CD14-positive monocyte (primary cell): ENCODE measurements at regions not wholly inside any gene's neighbourhood (a gene's known extent, or its start where the extent isn't known, plus 50 kb on each side); places are given as distances from the start of the nearest gene placed in this dataset.

Source experiments
- DNase-seq, 3 donors: peaks; one replicate each; pipeline ENCODE4 v3.0.0-alpha.2; 2011 to 2022
- H2AFZ ChIP-seq: 2 replicates; pipeline ENCODE4 v1.6.0; 2012; ENCODE audit warnings: mild to moderate bottlenecking, low read depth, low read length, inconsistent platforms; ENCODE audit not compliant: insufficient read depth, poor library complexity, severe bottlenecking
- H3K27ac ChIP-seq, 2 donors: 1 replicate in 1 of 2; 2 replicates in 1 of 2; pipeline ENCODE4 v1.5.1; 2012 to 2013; ENCODE audit warnings: low read length in 2 of 2, control low read depth in 1 of 2, inconsistent platforms in 1 of 2, low read depth in 1 of 2, mild to moderate bottlenecking in 1 of 2
- H3K27me3 ChIP-seq, 2 donors: one replicate each; pipeline versions ENCODE4 v1.6.0 to v1.6.1; 2011 to 2013; ENCODE audit warnings: low read length in 2 of 2; ENCODE audit not compliant: control insufficient read depth in 2 of 2, insufficient read depth in 2 of 2
- H3K36me3 ChIP-seq, 2 donors: replicated peaks in 1 of 2; 1 replicate in 1 of 2; 2 replicates in 1 of 2; pipeline versions ENCODE4 v1.5.1 to v1.6.1; 2012 to 2013; ENCODE audit warnings: low read length in 2 of 2, control low read depth in 1 of 2, inconsistent platforms in 1 of 2, mild to moderate bottlenecking in 1 of 2; ENCODE audit not compliant: insufficient read depth in 2 of 2, control insufficient read depth in 1 of 2
- H3K4me1 ChIP-seq, 2 donors: 1 replicate in 1 of 2; 2 replicates in 1 of 2; pipeline versions ENCODE4 v1.5.1 to v1.6.1; 2012 to 2013; ENCODE audit warnings: low read length in 2 of 2, control low read depth in 1 of 2, inconsistent platforms in 1 of 2, mild to moderate bottlenecking in 1 of 2, moderate library complexity in 1 of 2; ENCODE audit not compliant: insufficient read depth in 2 of 2, control insufficient read depth in 1 of 2
- H3K4me2 ChIP-seq: replicated peaks from 2 replicates; pipeline ENCODE3; 2012; ENCODE audit warnings: low read length, moderate library complexity, mild to moderate bottlenecking; ENCODE audit not compliant: poor library complexity, severe bottlenecking; ENCODE audit errors: extremely low read depth
- H3K4me3 ChIP-seq, 3 experiments: fragments of 200-600 bp in 1 of 3; sonication (generic) in 1 of 3; replicated peaks in 1 of 3; 1 replicate in 2 of 3; 2 replicates in 1 of 3; pipeline ENCODE4 v1.5.1; 2011 to 2013; ENCODE audit warnings: low read length in 3 of 3, mild to moderate bottlenecking in 3 of 3, control low read depth in 2 of 3, low read depth in 2 of 3, inconsistent platforms in 1 of 3, moderate library complexity in 1 of 3
- H3K79me2 ChIP-seq: 2 replicates; pipeline ENCODE4 v1.6.0; 2012; ENCODE audit warnings: mild to moderate bottlenecking, control low read depth, inconsistent platforms, low read length, moderate library complexity; ENCODE audit not compliant: insufficient read depth
- H3K9ac ChIP-seq: 2 replicates; pipeline ENCODE4 v1.6.0; 2017; ENCODE audit warnings: low read length, mild to moderate bottlenecking; ENCODE audit not compliant: insufficient read depth, poor library complexity, severe bottlenecking
- H3K9me3 ChIP-seq, 2 donors: replicated peaks in 1 of 2; 1 replicate in 1 of 2; 2 replicates in 1 of 2; pipeline versions ENCODE4 v1.5.1 to v1.6.1; 2012 to 2013; ENCODE audit warnings: low read length in 2 of 2, control low read depth in 1 of 2; ENCODE audit not compliant: control insufficient read depth in 1 of 2, insufficient read depth in 1 of 2
- H4K20me1 ChIP-seq: 2 replicates; pipeline ENCODE4 v1.6.0; 2012; ENCODE audit warnings: mild to moderate bottlenecking, low read length, control low read depth, moderate library complexity; ENCODE audit not compliant: insufficient read depth
- H3K27ac Mint-ChIP-seq, 7 donors: one replicate each; pipeline ENCODE4 v1.8.0; 2020; ENCODE audit warnings: mild to moderate bottlenecking in 7 of 7, mixed read lengths in 7 of 7, moderate library complexity in 6 of 7, inconsistent platforms in 2 of 7
- H3K27me3 Mint-ChIP-seq, 3 donors: one replicate each; pipeline ENCODE4 v1.8.0; 2021 to 2022; ENCODE audit warnings: low read depth in 3 of 3, mild to moderate bottlenecking in 3 of 3, mixed read lengths in 3 of 3, moderate library complexity in 3 of 3, inconsistent platforms in 1 of 3
- H3K36me3 Mint-ChIP-seq, 2 donors: one replicate each; pipeline ENCODE4 v1.8.0; 2020; ENCODE audit warnings: mixed read lengths in 2 of 2, inconsistent platforms in 1 of 2, mild to moderate bottlenecking in 1 of 2
- H3K4me1 Mint-ChIP-seq: one replicate; pipeline ENCODE4 v1.8.0; 2020; ENCODE audit warnings: mild to moderate bottlenecking, mixed read lengths
- H3K4me3 Mint-ChIP-seq, 2 donors: one replicate each; pipeline ENCODE4 v1.8.0; 2020; ENCODE audit warnings: mild to moderate bottlenecking in 2 of 2, mixed read lengths in 2 of 2, moderate library complexity in 1 of 2
- H3K9me3 Mint-ChIP-seq, 7 donors: one replicate each; pipeline ENCODE4 v1.8.0; 2020 to 2022; ENCODE audit warnings: mixed read lengths in 7 of 7, mild to moderate bottlenecking in 6 of 7, moderate library complexity in 6 of 7, inconsistent platforms in 2 of 7
- CTCF ChIP-seq: fragments of 200-600 bp; IDR thresholded peaks from one replicate; pipeline ENCODE4 v1.8.0; 2022; ENCODE audit warnings: antibody characterized with exemption, mild to moderate bottlenecking
- WGBS: methylation state at CpG from one replicate; pipeline ENCODE4 v1.1.5; 2013; ENCODE audit warnings: missing lambda C conversion rate; ENCODE audit not compliant: insufficient coverage; 5-methylcytosine and 5-hydroxymethylcytosine counted together
- intact Hi-C, 2 donors: fragments of 100-400 bp; cut with micrococcal nuclease; formaldehyde crosslinking; loops; one replicate each; pipeline versions ENCODE4 v1.15.0 to v1.15.1; 2023

DNA sequence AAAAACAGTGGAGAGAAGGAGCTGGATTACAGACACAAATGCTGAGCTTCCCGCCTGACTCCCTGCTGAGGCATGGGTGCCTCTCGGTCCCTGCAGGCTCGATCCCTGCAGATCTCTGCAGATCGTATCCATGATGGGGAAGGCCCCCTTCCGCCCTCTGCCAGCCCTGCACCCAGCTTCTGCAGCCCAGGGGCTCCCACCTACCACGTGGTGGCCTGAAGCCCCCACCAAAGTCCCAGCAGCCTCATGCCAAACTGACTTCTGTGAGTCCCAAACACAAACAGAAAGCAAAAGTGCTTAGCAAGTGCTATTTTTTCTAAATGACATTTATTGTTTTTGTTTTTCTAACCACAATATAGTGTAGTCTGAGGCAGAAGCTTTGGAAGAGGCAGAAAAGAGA is 127.1 kb upstream of the CHST15 start:
- Mint-ChIP-seq H3K36me3 (peaks cover 0 to 1% of the 10 kb centered on the region in 2 donors), H3K27me3 (peaks cover 13 to 32% (median 18%) of the 10 kb centered on the region in 3 donors), H3K4me1 (peaks cover 40% of the 10 kb centered on the region), H3K4me3 (no peak overlapping the region), H3K9me3 (peaks cover 0 to 2% (median 0%) of the 10 kb centered on the region in 7 donors), H3K27ac (no peak overlapping the region)
- H3K9ac ChIP-seq = no peak overlapping the region
- no peak overlapping the region for H3K27ac ChIP-seq
- no peak overlapping the region for H2AFZ ChIP-seq
- no peaks in the 10 kb centered on the region for H3K79me2 ChIP-seq
- intact Hi-C loops = loop anchor here in 1 of 2 donors (5.0 kb wide), 1 partner anchor 37 kb away; no protein-coding TSS in a partner anchor
- no peaks in the 10 kb centered on the region for H3K9me3 ChIP-seq
- no peak for TF ChIP-seq CTCF
- H3K4me3 ChIP-seq = no peak overlapping the region
- no peaks in the 10 kb centered on the region for H3K36me3 ChIP-seq
- WGBS = 77% methylated on average over 5 of the region's 6 CpGs
- H3K4me1 ChIP-seq = peaks cover 38 to 45% of the 10 kb centered on the region in 2 donors
- peaks cover 0 to 29% of the 10 kb centered on the region in 2 donors for H3K27me3 ChIP-seq
- no peak overlapping the region for H3K4me2 ChIP-seq
- no peaks in the 10 kb centered on the region for H4K20me1 ChIP-seq
- DNase-seq = no peak

- H3K27ac Mint-ChIP-seq = peak overlapping the region in 1 of 7 donors; percentile 74
- H3K4me1 Mint-ChIP-seq = peaks cover 40% of the 10 kb centered on the region
- intact Hi-C loops = loop anchor here in 1 of 2 donors (5.0 kb wide), 1 partner anchor 38 kb away; no protein-coding TSS in a partner anchor
- no peak overlapping the region for H2AFZ ChIP-seq
- no peak for DNase-seq
- H3K79me2 ChIP-seq = no peaks in the 10 kb centered on the region
- no peaks in the 10 kb centered on the region for H4K20me1 ChIP-seq
- no peak overlapping the region for H3K4me2 ChIP-seq
- H3K27ac ChIP-seq = no peak overlapping the region
- H3K36me3 ChIP-seq = no peaks in the 10 kb centered on the region
- WGBS = 100% methylated on average over 2 of the region's 7 CpGs
- peaks cover 0 to 4% (median 2%) of the 10 kb centered on the region in 7 donors for H3K9me3 Mint-ChIP-seq
- TF ChIP-seq CTCF = no peak
- peaks cover 0 to 29% of the 10 kb centered on the region in 2 donors for H3K27me3 ChIP-seq
- H3K4me3 ChIP-seq = no peak overlapping the region
- peaks cover 38 to 45% of the 10 kb centered on the region in 2 donors for H3K4me1 ChIP-seq
- peaks cover 0 to 1% of the 10 kb centered on the region in 2 donors for H3K36me3 Mint-ChIP-seq
- peak overlapping the region in 1 of 2 donors; percentile 17 for H3K4me3 Mint-ChIP-seq
- no peak overlapping the region for H3K9ac ChIP-seq
- H3K27me3 Mint-ChIP-seq = peaks cover 13 to 33% (median 23%) of the 10 kb centered on the region in 3 donors
- H3K9me3 ChIP-seq = no peaks in the 10 kb centered on the region
Measured at GRCh38 chr10:124219655-124220054, 126.3 kb upstream of the CHST15 start.
